Neuronal stem cell (in vitro differentiated cells): ENCODE measurements at regions not wholly inside any gene's neighbourhood (a gene's known extent, or its start where the extent isn't known, plus 50 kb on each side); places are given as distances from the start of the nearest gene placed in this dataset.

Source experiments
- DNase-seq: peaks from one replicate; pipeline ENCODE4 v3.0.0-alpha.2; 2013; ENCODE audit warnings: low spot score
- H2AFZ ChIP-seq: one replicate; pipeline ENCODE4 v1.6.1; 2013; ENCODE audit warnings: mild to moderate bottlenecking, low read length, inconsistent platforms
- H2AK5ac ChIP-seq: 2 replicates; pipeline ENCODE4 v1.6.1; 2013; ENCODE audit warnings: low read depth, mild to moderate bottlenecking, inconsistent platforms, low read length, moderate library complexity, mixed read lengths
- H2BK120ac ChIP-seq: 2 replicates; pipeline ENCODE4 v1.6.1; 2013; ENCODE audit warnings: low read depth, mild to moderate bottlenecking, inconsistent platforms, low read length, moderate library complexity, mixed read lengths
- H2BK12ac ChIP-seq: one replicate; pipeline ENCODE4 v1.6.1; 2013; ENCODE audit warnings: low read length, inconsistent platforms
- H2BK15ac ChIP-seq: 2 replicates; pipeline ENCODE4 v1.6.1; 2013; ENCODE audit warnings: mild to moderate bottlenecking, low read length, inconsistent platforms, mixed read lengths
- H2BK5ac ChIP-seq: one replicate; pipeline ENCODE4 v1.6.1; 2013; ENCODE audit warnings: inconsistent platforms, mild to moderate bottlenecking, low read length, moderate library complexity
- H3K14ac ChIP-seq: one replicate; pipeline ENCODE4 v1.6.1; 2013; ENCODE audit warnings: low read length, inconsistent platforms
- H3K18ac ChIP-seq: 2 replicates; pipeline ENCODE4 v1.6.1; 2013; ENCODE audit warnings: low read length, inconsistent platforms
- H3K23ac ChIP-seq: 2 replicates; pipeline ENCODE4 v1.6.1; 2013; ENCODE audit warnings: low read depth, mild to moderate bottlenecking, mixed read lengths, low read length, inconsistent platforms; ENCODE audit not compliant: poor library complexity
- H3K27ac ChIP-seq: replicated peaks from 3 replicates; pipeline ENCODE4 v1.5.1; 2013; ENCODE audit warnings: low read length, inconsistent platforms
- H3K27me3 ChIP-seq, 3 experiments: 2 replicates each; pipeline ENCODE4 v1.6.1; 2013; ENCODE audit warnings: low read length in 3 of 3, mild to moderate bottlenecking in 2 of 3, inconsistent platforms in 1 of 3, low read depth in 1 of 3, mixed read lengths in 1 of 3, moderate library complexity in 1 of 3; ENCODE audit not compliant: control insufficient read depth in 3 of 3, insufficient read depth in 3 of 3
- H3K36me3 ChIP-seq, 2 donors: replicated peaks in 1 of 2; 2 replicates each; pipeline ENCODE4 v1.6.1; 2013; ENCODE audit warnings: low read length in 2 of 2; ENCODE audit not compliant: control insufficient read depth in 2 of 2, insufficient read depth in 2 of 2
- H3K4ac ChIP-seq: 2 replicates; pipeline ENCODE4 v1.6.1; 2013; ENCODE audit warnings: inconsistent platforms, mild to moderate bottlenecking, low read length, moderate library complexity
- H3K4me1 ChIP-seq, 2 donors: 1 replicate in 1 of 2; 2 replicates in 1 of 2; pipeline ENCODE4 v1.6.1; 2013; ENCODE audit warnings: low read length in 2 of 2, low read depth in 1 of 2; ENCODE audit not compliant: control insufficient read depth in 2 of 2, insufficient read depth in 1 of 2
- H3K4me2 ChIP-seq: one replicate; pipeline ENCODE4 v1.6.1; 2013; ENCODE audit warnings: mild to moderate bottlenecking, low read length, inconsistent platforms; ENCODE audit not compliant: insufficient read depth, poor library complexity, severe bottlenecking
- H3K4me3 ChIP-seq, 2 donors: 2 replicates each; pipeline ENCODE4 v1.5.1; 2013; ENCODE audit warnings: low read length in 2 of 2, mild to moderate bottlenecking in 2 of 2, inconsistent platforms in 1 of 2, moderate library complexity in 1 of 2
- H3K79me1 ChIP-seq: one replicate; pipeline ENCODE4 v1.6.1; 2013; ENCODE audit warnings: low read depth, mild to moderate bottlenecking, inconsistent platforms, low read length, moderate library complexity
- H3K9ac ChIP-seq: one replicate; pipeline ENCODE4 v1.6.1; 2013; ENCODE audit warnings: mild to moderate bottlenecking, low read depth, low read length, inconsistent platforms; ENCODE audit not compliant: poor library complexity
- H3K9me3 ChIP-seq, 2 donors: replicated peaks in 1 of 2; 2 replicates each; pipeline versions ENCODE3 to v1.6.1; 2013; ENCODE audit warnings: low read length in 2 of 2, mild to moderate bottlenecking in 2 of 2, inconsistent platforms in 1 of 2, low read depth in 1 of 2, mixed read lengths in 1 of 2, moderate library complexity in 1 of 2; ENCODE audit not compliant: control insufficient read depth in 2 of 2, insufficient read depth in 1 of 2
- H4K8ac ChIP-seq: one replicate; pipeline ENCODE4 v1.6.1; 2013; ENCODE audit warnings: low read depth, mild to moderate bottlenecking, inconsistent platforms, low read length, moderate library complexity
- H4K91ac ChIP-seq: one replicate; pipeline ENCODE4 v1.6.1; 2013; ENCODE audit warnings: low read length, low read depth, mild to moderate bottlenecking, inconsistent platforms; ENCODE audit not compliant: poor library complexity
- WGBS, 2 donors: extraction: QIAGEN DNeasy Blood & Tissue Kit; methylation state at CpG; one replicate each; pipeline ENCODE4 v1.1.7; 2013; ENCODE audit warnings: missing lambda C conversion rate in 2 of 2, mixed read lengths in 1 of 2; ENCODE audit not compliant: insufficient read length in 2 of 2, insufficient replicate concordance in 1 of 2; ENCODE audit errors: extremely low coverage in 2 of 2; 5-methylcytosine and 5-hydroxymethylcytosine counted together

DNA sequence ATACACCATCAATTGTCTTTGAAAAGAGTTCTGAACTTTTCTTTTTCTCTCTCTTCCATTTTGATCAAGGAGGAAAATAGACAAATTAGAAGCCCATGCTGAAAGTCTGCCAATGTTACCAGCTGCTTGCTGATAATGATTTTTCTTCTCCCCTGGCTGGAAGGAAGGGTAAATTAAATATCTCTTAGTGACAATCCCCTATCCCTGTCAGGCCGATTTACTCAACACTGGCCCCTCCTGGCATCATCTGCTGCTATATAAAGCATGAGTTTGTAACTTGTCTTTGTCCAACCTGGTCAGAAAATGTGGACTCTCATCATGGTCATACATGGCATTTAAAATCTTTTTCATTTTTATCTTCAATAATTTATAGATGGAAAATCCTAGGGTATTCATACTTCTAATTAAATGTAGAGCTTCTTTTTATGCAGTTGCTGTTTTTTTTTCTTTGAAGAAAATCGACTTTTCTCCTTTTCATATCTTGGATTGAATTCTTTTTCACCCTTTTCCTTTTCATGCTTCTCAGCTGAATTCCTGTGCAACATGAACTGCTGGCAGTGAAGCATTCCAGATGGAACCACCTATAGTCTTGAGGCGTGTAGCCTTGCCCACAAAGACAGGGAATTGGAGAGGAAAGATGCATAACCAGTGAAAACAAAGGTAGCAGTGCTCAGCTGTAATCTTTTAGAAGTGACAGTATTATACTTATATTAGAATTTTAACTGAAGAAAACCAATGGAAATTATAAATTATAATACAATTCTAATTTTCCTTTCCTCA, 214.7 kb upstream of the PTGFR start:
- Histone ChIP-seq H3K14ac (no peak overlapping the region), H2BK15ac (no peak overlapping the region), H3K27ac (no peak overlapping the region), H2AK5ac (no peak overlapping the region), H2AFZ (no peak overlapping the region), H4K8ac (no peak overlapping the region), H3K4me1 (no peaks in the 10 kb centered on the region), H3K18ac (no peak overlapping the region), H3K79me1 (no peaks in the 10 kb centered on the region), H4K91ac (no peak overlapping the region), H3K36me3 (no peaks in the 10 kb centered on the region), H3K9ac (no peak overlapping the region), H2BK5ac (no peak overlapping the region), H3K4me2 (no peak overlapping the region), H2BK120ac (no peak overlapping the region), H2BK12ac (no peak overlapping the region), H3K27me3 (no peaks in the 10 kb centered on the region), H3K9me3 (peaks cover 0 to 1% of the 10 kb centered on the region in 2 donors), H3K4me3 (no peak overlapping the region), H3K23ac (no peak overlapping the region), H3K4ac (no peak overlapping the region)
- no peak for DNase-seq
- no CpG with 5 or more reads among the region's 3 CpGs for WGBS, 2 donors

DNA sequence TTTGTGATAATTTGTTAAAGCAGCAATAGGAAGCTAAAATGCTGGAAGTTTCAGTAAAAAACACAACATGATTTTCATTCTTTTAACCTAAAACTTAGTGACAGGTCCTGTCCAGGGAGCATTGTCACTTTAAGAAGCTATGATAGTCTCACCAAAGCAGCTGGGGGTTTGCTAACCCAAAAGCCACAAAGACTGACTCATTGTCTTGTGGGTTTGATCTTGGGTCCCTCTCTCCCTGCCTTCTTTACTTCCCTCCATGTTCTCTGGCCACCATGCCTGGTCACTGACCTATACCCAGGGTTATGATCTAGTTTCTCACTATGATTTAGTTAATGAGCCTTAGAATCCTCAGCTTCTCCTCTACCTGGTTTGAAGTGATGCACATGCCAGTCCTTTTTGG, 213.5 kb upstream of the PTGFR start:
- no peaks in the 10 kb centered on the region for H3K27me3 ChIP-seq
- H3K4me3 ChIP-seq, result no peak overlapping the region
- no peak overlapping the region for H3K4ac ChIP-seq
- DNase-seq, result no peak
- no peak overlapping the region for H3K27ac ChIP-seq
- H2BK12ac ChIP-seq, result no peak overlapping the region
- H2AFZ ChIP-seq, result no peak overlapping the region
- peaks cover 0 to 1% of the 10 kb centered on the region in 2 donors for H3K9me3 ChIP-seq
- no peak overlapping the region for H2BK15ac ChIP-seq
- H2BK120ac ChIP-seq, result no peak overlapping the region
- H2AK5ac ChIP-seq, result no peak overlapping the region
- H3K36me3 ChIP-seq, result no peaks in the 10 kb centered on the region
- H3K4me1 ChIP-seq, result no peaks in the 10 kb centered on the region
- H3K4me2 ChIP-seq, result no peak overlapping the region
- no peak overlapping the region for H3K9ac ChIP-seq
- H3K18ac ChIP-seq, result no peak overlapping the region
- no peak overlapping the region for H2BK5ac ChIP-seq
- H3K23ac ChIP-seq, result no peak overlapping the region
- no peak overlapping the region for H3K14ac ChIP-seq
- H4K8ac ChIP-seq, result no peak overlapping the region
- no peaks in the 10 kb centered on the region for H3K79me1 ChIP-seq
- H4K91ac ChIP-seq, result no peak overlapping the region

DNA sequence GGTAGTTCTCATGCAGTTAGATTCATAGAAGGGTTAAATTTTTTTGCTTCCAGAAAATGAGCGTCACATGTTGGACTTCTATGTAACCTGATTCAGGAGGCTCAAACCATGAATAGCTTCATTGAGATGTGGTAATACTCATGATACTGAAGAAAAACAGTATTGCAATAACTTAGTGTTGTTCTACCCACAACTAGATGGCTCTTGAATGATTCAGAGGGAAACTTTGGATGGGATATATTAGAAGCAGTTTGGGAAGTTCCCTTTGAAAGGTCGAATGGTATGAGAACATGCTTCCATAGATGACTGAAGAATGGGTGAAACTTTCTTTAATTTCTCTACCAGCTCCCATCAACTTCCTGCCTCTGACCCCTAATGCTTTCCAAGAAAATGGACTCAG, 211.7 kb upstream of the PTGFR start:
- Histone ChIP-seq H3K14ac (no peak overlapping the region), H3K4me3 (no peak overlapping the region), H3K36me3 (no peaks in the 10 kb centered on the region), H3K27me3 (no peaks in the 10 kb centered on the region), H2AK5ac (no peak overlapping the region), H2AFZ (no peak overlapping the region), H3K4me1 (no peaks in the 10 kb centered on the region), H2BK12ac (no peak overlapping the region), H3K27ac (no peak overlapping the region), H3K9me3 (peaks cover 0 to 1% of the 10 kb centered on the region in 2 donors), H2BK15ac (no peak overlapping the region), H2BK120ac (no peak overlapping the region), H3K9ac (no peak overlapping the region), H4K91ac (no peak overlapping the region), H3K23ac (no peak overlapping the region), H4K8ac (no peak overlapping the region), H3K79me1 (no peaks in the 10 kb centered on the region), H3K4ac (no peak overlapping the region), H2BK5ac (no peak overlapping the region), H3K4me2 (no peak overlapping the region), H3K18ac (no peak overlapping the region)
- DNase-seq, result no peak
- no CpG with 5 or more reads among the region's 2 CpGs for WGBS, 2 donors

DNA sequence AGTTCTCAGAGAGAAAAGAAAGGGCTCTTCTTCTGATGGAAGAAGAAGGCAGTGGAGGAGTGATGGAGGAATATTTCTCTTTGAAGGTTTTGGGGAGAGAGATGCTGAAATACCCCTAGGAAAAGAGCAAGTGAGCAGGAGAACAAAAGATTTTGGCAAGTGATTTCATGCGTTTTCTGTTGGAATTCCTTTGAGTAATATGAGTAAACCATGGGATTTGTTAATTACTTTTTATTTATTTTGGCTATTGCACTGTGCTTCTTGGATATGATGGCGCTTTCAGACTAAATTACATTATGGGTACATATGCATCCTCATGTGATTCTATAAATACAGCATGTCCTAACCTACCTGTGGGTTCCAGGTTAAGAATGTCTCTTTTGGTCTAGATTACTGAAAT, 210.1 kb upstream of the PTGFR start:
- Histone ChIP-seq H3K27ac (no peak overlapping the region), H2BK15ac (no peak overlapping the region), H3K23ac (no peak overlapping the region), H3K4me1 (no peaks in the 10 kb centered on the region), H4K91ac (no peak overlapping the region), H3K79me1 (no peaks in the 10 kb centered on the region), H2BK120ac (no peak overlapping the region), H2AFZ (no peak overlapping the region), H3K9ac (no peak overlapping the region), H3K36me3 (no peaks in the 10 kb centered on the region), H3K4ac (no peak overlapping the region), H2BK5ac (no peak overlapping the region), H3K27me3 (no peaks in the 10 kb centered on the region), H3K14ac (no peak overlapping the region), H3K4me3 (no peak overlapping the region), H4K8ac (no peak overlapping the region), H3K9me3 (peaks cover 0 to 1% of the 10 kb centered on the region in 2 donors), H2AK5ac (no peak overlapping the region), H3K18ac (no peak overlapping the region), H3K4me2 (no peak overlapping the region), H2BK12ac (no peak overlapping the region)
- WGBS, 2 donors, result no CpG with 5 or more reads among the region's 2 CpGs
- no peak for DNase-seq
